HEK293 (cell line): ENCODE measurements at regions not wholly inside any gene's neighbourhood (a gene's known extent, or its start where the extent isn't known, plus 50 kb on each side); places are given as distances from the start of the nearest gene placed in this dataset.
"Not testable (repeated sequence)": the region's sequence is repeated elsewhere in the genome, so short reads cannot be mapped to it uniquely, and the experiment has no call there.

Source experiments
- CTCF ChIA-PET: fragments of 350-600 bp; formaldehyde crosslinking; extraction: SDS; loops from one replicate; lab custom pipeline; 2021; ENCODE audit warnings: antibody characterized with exemption; lab: Yijun Ruan, JAX
- POLR2A ChIA-PET: fragments of 300-600 bp; formaldehyde crosslinking; extraction: SDS; loops from one replicate; lab custom pipeline; 2020; ENCODE audit warnings: antibody characterized with exemption, inconsistent platforms; lab: Yijun Ruan, JAX
- H3K27ac ChIP-seq: fragments of 200-500 bp; sonication (Bioruptor generic); 2 replicates; pipeline ENCODE4 v1.5.1; 2014; ENCODE audit warnings: low read depth, low read length, control low read depth, inconsistent platforms; ENCODE audit errors: extremely low read depth
- H3K36me3 ChIP-seq, 2 experiments: fragments of 200-500 bp in 1 of 2; sonication (Bioruptor generic) in 1 of 2; 1 replicate in 1 of 2; 2 replicates in 1 of 2; pipeline ENCODE4 v1.5.1; 2014 to 2017; ENCODE audit warnings: inconsistent platforms in 2 of 2, low read length in 2 of 2; ENCODE audit not compliant: control insufficient read depth in 2 of 2, insufficient read depth in 1 of 2
- H3K4me1 ChIP-seq: fragments of 200-500 bp; sonication (Bioruptor generic); 2 replicates; pipeline ENCODE4 v1.5.1; 2014; ENCODE audit warnings: mild to moderate bottlenecking, low read length, inconsistent platforms; ENCODE audit not compliant: control insufficient read depth, insufficient read depth
- H3K4me3 ChIP-seq: 2 replicates; pipeline ENCODE4 v1.5.1; 2011; ENCODE audit warnings: low read depth, mild to moderate bottlenecking, control low read depth, low read length, moderate library complexity
- H3K9me3 ChIP-seq: fragments of 200-500 bp; sonication (Bioruptor generic); 2 replicates; pipeline ENCODE4 v1.5.1; 2014; ENCODE audit warnings: low read depth, low read length, inconsistent platforms; ENCODE audit not compliant: control insufficient read depth, insufficient read depth
- GLI2 ChIP-seq: fragments of 450-650 bp; formaldehyde crosslinking; IDR thresholded peaks from 2 replicates; pipeline ENCODE4; 2017; ENCODE audit warnings: missing biosample characterization, missing genetic modification characterization, low read depth, borderline replicate concordance
- PRDM4 ChIP-seq: fragments of 450-650 bp; formaldehyde crosslinking; IDR thresholded peaks from 2 replicates; pipeline ENCODE4 v1.5.1; 2017; ENCODE audit warnings: missing biosample characterization, missing genetic modification characterization
- ZFHX2 ChIP-seq: fragments of 450-650 bp; formaldehyde crosslinking; conservative IDR thresholded peaks from 2 replicates; pipeline ENCODE4 v1.5.1; 2016; ENCODE audit warnings: missing biosample characterization, missing genetic modification characterization
- ZNF138 ChIP-seq: fragments of 450-650 bp; formaldehyde crosslinking; IDR thresholded peaks from 2 replicates; pipeline ENCODE4 v1.5.1; 2016; ENCODE audit warnings: missing biosample characterization, missing genetic modification characterization, borderline replicate concordance
- ZNF148 ChIP-seq: fragments of 450-650 bp; formaldehyde crosslinking; IDR thresholded peaks from 2 replicates; pipeline ENCODE4 v1.5.0; 2017; ENCODE audit warnings: missing biosample characterization, missing genetic modification characterization, borderline replicate concordance
- ZNF37A ChIP-seq: fragments of 450-650 bp; IDR thresholded peaks from 2 replicates; pipeline ENCODE4 v1.5.1; 2018; ENCODE audit warnings: missing biosample characterization, missing genetic modification characterization
- ZNF394 ChIP-seq: fragments of 450-650 bp; formaldehyde crosslinking; IDR thresholded peaks from 2 replicates; pipeline ENCODE4 v1.5.1; 2016; ENCODE audit warnings: missing biosample characterization, missing genetic modification characterization, mild to moderate bottlenecking, moderate library complexity, borderline replicate concordance
- ZNF521 ChIP-seq: fragments of 450-650 bp; formaldehyde crosslinking; IDR thresholded peaks from 2 replicates; pipeline ENCODE4 v1.5.1; 2017; ENCODE audit warnings: missing biosample characterization, mild to moderate bottlenecking, missing genetic modification characterization
- ZNF664 ChIP-seq: fragments of 450-650 bp; formaldehyde crosslinking; IDR thresholded peaks from 2 replicates; pipeline ENCODE4 v1.5.1; 2016; ENCODE audit warnings: missing biosample characterization, missing genetic modification characterization
- ZNF747 ChIP-seq: fragments of 450-650 bp; formaldehyde crosslinking; IDR thresholded peaks from 2 replicates; pipeline ENCODE4 v1.5.1; 2016; ENCODE audit warnings: missing biosample characterization, missing genetic modification characterization
- TF ChIP-seq, protein P1 (sequence below): IDR thresholded peaks from 2 replicates; pipeline ENCODE4 v1.6.1; 2011; ENCODE audit warnings: mild to moderate bottlenecking, low read depth, low read length, borderline replicate concordance

DNA sequence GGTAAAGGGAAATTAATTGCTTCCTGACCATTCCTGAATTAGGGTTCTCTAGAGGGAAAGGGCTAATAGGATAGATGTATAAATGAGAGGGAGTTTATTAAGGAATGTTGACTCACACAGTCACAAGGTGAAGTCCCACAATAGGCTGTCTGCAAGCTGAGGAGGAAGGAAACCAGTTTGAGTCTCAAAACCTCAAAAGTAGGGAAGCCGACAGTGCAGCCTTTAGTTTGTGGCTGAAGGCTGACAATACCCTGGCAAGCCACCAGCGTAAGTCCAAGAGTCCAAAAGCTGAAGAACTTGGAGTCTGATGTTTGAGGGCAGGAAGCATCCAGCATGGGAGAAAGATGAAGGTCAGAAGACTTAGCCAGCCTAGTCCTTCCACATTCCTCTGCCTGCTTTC lies 1340.8 kb downstream of the RPIA start:
- H3K4me3 ChIP-seq, POLR2A ChIA-PET, H3K9me3 ChIP-seq, H3K4me1 ChIP-seq, H3K36me3 ChIP-seq, H3K27ac ChIP-seq, CTCF ChIA-PET: not testable (repeated sequence)

DNA sequence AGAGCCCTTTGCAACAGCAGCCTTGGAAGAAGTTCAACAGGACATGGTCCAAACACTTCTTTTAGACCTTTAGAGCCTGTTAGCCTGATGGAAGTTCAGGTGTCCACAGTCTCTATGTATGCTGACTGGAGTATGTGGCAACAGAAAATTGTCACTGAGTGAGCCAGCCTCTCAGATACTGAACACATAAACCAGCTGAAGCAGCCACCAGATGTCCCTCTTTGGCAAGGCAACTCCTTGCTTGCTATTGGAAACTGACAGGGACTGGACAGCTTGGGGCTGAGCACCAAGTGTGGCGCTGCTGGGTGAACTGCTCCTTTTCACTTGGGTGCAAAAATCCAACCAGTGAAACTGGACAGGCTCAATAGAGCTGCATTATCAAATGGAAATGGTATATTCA lies 1344.9 kb downstream of the RPIA start:
- POLR2A ChIA-PET, H3K36me3 ChIP-seq, H3K27ac ChIP-seq, H3K9me3 ChIP-seq, H3K4me3 ChIP-seq, CTCF ChIA-PET, H3K4me1 ChIP-seq: not testable (repeated sequence)

DNA sequence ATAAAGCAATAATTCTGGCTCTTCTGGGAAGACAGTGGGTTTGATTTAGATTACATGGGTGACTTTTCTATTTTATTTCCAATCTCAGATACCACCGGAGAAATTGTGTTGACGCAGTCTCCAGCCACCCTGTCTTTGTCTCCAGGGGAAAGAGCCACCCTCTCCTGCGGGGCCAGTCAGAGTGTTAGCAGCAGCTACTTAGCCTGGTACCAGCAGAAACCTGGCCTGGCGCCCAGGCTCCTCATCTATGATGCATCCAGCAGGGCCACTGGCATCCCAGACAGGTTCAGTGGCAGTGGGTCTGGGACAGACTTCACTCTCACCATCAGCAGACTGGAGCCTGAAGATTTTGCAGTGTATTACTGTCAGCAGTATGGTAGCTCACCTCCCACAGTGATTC lies 1347.6 kb downstream of the RPIA start:
- H3K9me3 ChIP-seq, H3K27ac ChIP-seq, H3K4me1 ChIP-seq, H3K36me3 ChIP-seq, H3K4me3 ChIP-seq, POLR2A ChIA-PET: not testable (repeated sequence)
- CTCF ChIA-PET: interaction anchor here (0.7 kb wide), 1 partner anchor 1654 kb away, joined by 3 read pairs; no protein-coding TSS in a partner anchor

DNA sequence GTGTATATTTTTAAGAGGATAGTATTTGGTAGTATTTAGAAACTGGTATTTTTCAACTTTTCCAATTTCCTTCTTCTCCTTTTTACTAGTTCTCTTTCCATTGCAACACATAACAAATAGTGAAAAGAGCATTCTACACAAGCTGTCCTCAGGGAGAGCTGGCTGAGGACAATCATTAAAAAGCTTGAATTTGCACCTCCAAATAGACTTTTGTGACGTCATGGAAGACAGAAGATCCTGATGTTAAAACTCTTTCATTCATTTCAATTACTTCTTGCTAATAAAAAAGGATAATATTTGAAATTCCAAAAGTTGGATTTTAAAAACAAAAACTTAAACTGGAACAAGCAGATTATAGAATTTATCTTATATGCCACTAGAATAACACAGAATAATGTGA lies 1356.3 kb downstream of the RPIA start:
- POLR2A ChIA-PET, H3K27ac ChIP-seq, H3K36me3 ChIP-seq, H3K4me1 ChIP-seq, CTCF ChIA-PET, H3K4me3 ChIP-seq, H3K9me3 ChIP-seq: not testable (repeated sequence)

- CTCF ChIA-PET, H3K9me3 ChIP-seq, POLR2A ChIA-PET: not testable (repeated sequence)
These were observed 1360.7 kb downstream of the RPIA start for GRCh38 chr2:90052113-90052631.

DNA sequence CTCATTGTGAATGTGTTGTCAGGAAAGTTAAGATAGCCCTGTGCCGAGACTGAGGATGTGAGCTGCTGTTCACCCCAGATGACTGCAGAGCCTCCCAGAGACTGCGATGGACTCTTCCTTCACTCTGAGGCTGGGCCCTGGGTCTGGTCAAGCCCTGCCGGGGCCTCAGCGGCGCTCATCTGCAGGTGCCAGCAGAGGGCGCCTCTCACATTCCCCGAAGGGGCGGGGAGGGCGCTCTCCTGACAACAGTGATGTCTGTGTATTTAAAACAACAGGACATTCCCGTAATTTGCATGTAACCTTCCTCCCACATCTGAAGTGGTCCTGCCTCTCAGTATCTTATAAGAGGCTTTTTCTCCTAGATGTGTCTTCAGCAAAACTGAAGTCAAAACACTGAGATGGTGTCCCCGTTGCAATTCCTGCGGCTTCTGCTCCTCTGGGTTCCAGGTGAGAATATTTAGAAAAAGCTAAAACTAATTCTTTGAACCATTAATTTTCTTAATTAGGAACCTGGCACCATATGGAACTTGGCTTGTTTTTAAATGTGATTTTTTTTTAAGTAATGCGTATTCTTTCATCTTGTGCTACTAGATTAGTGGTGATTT lies 1377.9 kb downstream of the RPIA start:
- ChIA-PET POLR2A (no interaction called here), CTCF (interaction anchor here (0.7 to 1.4 kb wide), 3 partner anchors 9 to 1518 kb away, joined by 3 read pairs; no protein-coding TSS in a partner anchor)
- Histone ChIP-seq H3K27ac (no peak overlapping the region), H3K9me3 (no peaks in the 10 kb centered on the region), H3K36me3 (no peaks in the 10 kb centered on the region), H3K4me3 (no peak overlapping the region), H3K4me1 (no peaks in the 10 kb centered on the region)
- TF ChIP-seq ZFHX2 (tag by site-specific recombination): no peak
- TF ChIP-seq, protein P1, sequence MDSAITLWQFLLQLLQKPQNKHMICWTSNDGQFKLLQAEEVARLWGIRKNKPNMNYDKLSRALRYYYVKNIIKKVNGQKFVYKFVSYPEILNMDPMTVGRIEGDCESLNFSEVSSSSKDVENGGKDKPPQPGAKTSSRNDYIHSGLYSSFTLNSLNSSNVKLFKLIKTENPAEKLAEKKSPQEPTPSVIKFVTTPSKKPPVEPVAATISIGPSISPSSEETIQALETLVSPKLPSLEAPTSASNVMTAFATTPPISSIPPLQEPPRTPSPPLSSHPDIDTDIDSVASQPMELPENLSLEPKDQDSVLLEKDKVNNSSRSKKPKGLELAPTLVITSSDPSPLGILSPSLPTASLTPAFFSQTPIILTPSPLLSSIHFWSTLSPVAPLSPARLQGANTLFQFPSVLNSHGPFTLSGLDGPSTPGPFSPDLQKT: no peak
- TF ChIP-seq ZNF138 (tag by site-specific recombination): no peak
- TF ChIP-seq ZNF664 (tag by site-specific recombination): no peak
- TF ChIP-seq ZNF148 (tag by site-specific recombination): no peak
- no peak for TF ChIP-seq GLI2
- no peak for TF ChIP-seq ZNF37A (tag by site-specific recombination)
- no peak for TF ChIP-seq ZNF747
- no peak for TF ChIP-seq ZNF521 (tag by site-specific recombination)
- no peak for TF ChIP-seq PRDM4 (tag by site-specific recombination)
- no peak for TF ChIP-seq ZNF394 (tag by site-specific recombination)

More at GRCh38 chr2:90052113-90052631, 1360.7 kb downstream of the RPIA start:
- not testable (repeated sequence) for H3K4me1 ChIP-seq, H3K36me3 ChIP-seq, H3K4me3 ChIP-seq, H3K27ac ChIP-seq
